ENCODE measurements at regions not wholly inside any gene's neighbourhood (a gene's known extent, or its start where the extent isn't known, plus 50 kb on each side); places are given as distances from the start of the nearest gene placed in this dataset.

DNA sequence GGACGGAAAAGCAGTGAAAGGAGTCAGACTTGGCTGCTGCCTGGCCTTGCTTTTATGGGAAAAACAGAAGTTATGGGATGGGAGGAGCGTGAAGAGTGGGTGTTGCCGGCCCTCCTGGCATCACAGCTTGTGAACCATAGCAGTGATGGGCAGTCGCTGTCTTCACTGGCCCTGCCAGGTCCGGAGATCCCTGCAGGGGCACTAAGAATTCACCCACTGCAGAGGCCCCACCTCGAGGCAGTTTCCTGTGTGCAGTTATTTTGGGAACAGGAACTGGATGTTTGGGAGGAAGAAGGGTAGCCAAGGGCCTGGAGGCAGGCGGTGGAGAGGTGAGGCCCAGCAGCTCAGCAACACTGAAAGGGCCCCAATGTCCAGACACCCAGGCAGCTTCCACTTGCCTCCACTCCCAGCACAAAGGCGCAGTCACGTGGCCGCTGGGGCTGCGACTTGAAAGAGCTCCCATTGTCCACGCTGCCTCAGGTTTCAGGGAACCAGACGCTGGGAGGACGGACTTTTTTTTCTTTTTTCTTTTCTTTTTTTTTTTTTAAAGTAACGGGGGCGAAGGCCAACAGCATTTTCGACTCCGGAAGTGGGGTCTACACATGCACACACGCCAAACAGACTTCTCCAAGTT lies 255.6 kb downstream of the ZNF621 start:
- H3K36me3 ChIP-seq: no peaks in the 10 kb centered on the region
- no peaks in the 10 kb centered on the region for H3K27me3 ChIP-seq
- peak overlapping the region; percentile 19 to 73 (median 49) for H3K27ac ChIP-seq
- H3K4me3 ChIP-seq: peak overlapping the region in 1 of 4 donors; percentile 5
- peak in 2 of 3 donors; percentile 29 to 59 for DNase-seq
- TF ChIP-seq, protein P1, sequence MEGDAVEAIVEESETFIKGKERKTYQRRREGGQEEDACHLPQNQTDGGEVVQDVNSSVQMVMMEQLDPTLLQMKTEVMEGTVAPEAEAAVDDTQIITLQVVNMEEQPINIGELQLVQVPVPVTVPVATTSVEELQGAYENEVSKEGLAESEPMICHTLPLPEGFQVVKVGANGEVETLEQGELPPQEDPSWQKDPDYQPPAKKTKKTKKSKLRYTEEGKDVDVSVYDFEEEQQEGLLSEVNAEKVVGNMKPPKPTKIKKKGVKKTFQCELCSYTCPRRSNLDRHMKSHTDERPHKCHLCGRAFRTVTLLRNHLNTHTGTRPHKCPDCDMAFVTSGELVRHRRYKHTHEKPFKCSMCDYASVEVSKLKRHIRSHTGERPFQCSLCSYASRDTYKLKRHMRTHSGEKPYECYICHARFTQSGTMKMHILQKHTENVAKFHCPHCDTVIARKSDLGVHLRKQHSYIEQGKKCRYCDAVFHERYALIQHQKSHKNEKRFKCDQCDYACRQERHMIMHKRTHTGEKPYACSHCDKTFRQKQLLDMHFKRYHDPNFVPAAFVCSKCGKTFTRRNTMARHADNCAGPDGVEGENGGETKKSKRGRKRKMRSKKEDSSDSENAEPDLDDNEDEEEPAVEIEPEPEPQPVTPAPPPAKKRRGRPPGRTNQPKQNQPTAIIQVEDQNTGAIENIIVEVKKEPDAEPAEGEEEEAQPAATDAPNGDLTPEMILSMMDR (IDR thresholded peaks at IDR 0.05): no peak
- no peak for TF ChIP-seq POLR2A (IDR thresholded peaks at IDR 0.05)
- peaks cover 0 to 8% (median 0%) of the 10 kb centered on the region in 4 donors for H3K4me1 ChIP-seq
- H3K9me3 ChIP-seq: no peaks in the 10 kb centered on the region

DNA sequence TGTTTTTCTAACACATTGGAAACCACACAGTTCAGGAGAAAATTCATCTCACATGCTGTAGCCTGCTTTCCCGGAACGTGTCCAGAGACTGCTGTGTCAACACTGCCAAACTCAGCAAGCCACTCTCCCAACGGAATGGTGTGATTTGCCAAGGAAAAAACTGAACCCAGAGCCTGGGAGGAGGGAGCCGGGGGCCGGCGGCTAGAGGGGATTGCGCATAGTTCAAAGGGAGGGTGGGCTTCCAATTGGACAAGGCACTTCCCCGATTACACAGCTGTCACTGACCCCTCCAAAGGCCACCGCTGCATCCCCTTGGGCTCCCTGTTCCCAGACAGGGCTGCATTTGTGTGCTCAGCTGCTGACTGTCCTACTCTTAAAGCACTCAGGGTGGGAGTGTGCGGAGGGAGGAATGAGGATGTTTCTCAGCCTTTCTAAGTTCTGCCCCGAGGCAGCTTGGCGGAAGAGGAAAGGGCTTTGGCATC lies 256.2 kb downstream of the ZNF621 start:
- no peak for DNase-seq

DNA sequence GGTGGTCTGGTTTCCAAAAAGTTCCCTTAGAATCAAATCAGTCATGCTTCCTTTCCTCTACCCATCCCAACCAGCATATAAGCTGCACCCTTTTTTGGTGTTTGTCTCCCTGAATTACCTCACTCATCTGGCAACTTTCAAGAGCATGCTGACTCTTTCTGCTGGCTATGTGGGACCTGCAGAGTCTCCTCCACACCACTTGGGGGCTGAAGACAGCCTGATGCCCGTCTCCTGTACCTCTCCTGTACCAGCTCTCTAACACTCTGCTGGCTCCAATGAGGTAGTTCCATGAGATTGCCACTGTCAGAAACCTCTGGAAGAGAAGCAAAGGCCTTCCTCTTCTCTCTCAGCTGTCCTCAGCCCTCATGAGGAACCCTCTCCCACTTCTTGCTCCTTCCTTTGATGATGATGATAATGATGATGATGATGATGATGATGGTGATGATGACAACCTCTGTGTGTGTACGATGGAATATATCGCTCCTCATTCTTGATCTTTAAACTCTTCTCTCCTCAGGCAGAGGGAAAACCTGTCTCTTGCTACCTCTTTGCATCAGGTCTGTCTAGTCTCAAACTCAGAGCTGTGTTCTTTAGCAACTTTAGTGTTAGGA lies 257.5 kb downstream of the ZNF621 start:
- H3K9me3 ChIP-seq: no peaks in the 10 kb centered on the region
- no peak for TF ChIP-seq POLR2A (IDR thresholded peaks at IDR 0.05)
- TF ChIP-seq, protein P1 (IDR thresholded peaks at IDR 0.05): peak in 1 of 6 experiments; percentile 7
- no peak overlapping the region for H3K4me3 ChIP-seq
- no peaks in the 10 kb centered on the region for H3K36me3 ChIP-seq
- DNase-seq: no peak
- H3K27me3 ChIP-seq: no peaks in the 10 kb centered on the region
- no peak overlapping the region for H3K27ac ChIP-seq
- peaks cover 0 to 8% (median 0%) of the 10 kb centered on the region in 4 donors for H3K4me1 ChIP-seq

More for the DNA sequence above, 256.2 kb downstream of the ZNF621 start:
- Histone ChIP-seq H3K27ac (peak overlapping the region; percentile 19 to 74 (median 54)), H3K9me3 (no peaks in the 10 kb centered on the region), H3K27me3 (no peaks in the 10 kb centered on the region), H3K4me3 (peak overlapping the region in 1 of 4 donors; percentile 5), H3K36me3 (no peaks in the 10 kb centered on the region), H3K4me1 (peaks cover 0 to 8% (median 0%) of the 10 kb centered on the region in 4 donors)
- TF ChIP-seq POLR2A (IDR thresholded peaks at IDR 0.05): no peak
- TF ChIP-seq, protein P1 (IDR thresholded peaks at IDR 0.05): no peak

DNA sequence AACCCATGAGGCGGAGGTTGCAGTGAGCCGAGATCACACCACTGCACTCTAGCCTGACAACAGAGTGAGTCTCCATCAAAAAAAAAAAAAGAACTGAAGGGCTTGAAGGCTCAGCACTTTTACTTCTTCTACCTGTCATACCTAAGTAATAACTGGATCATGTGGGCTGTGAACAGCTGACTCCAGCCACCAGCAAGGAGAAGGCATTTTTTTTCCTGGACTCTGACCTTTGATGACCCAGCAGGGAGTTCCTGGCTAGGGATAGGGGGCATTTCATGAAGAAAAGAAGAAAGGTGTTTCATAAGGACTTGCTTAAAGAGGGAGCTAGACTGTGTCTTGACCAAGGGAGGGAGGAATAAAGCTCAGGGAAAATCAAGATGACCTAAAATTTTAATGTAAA lies 266.0 kb downstream of the ZNF621 start:
- no peak overlapping the region for H3K27ac ChIP-seq
- no peaks in the 10 kb centered on the region for H3K9me3 ChIP-seq
- H3K36me3 ChIP-seq: no peaks in the 10 kb centered on the region
- H3K27me3 ChIP-seq: no peaks in the 10 kb centered on the region
- DNase-seq: no peak
- TF ChIP-seq, protein P1 (IDR thresholded peaks at IDR 0.05): no peak
- no peak for TF ChIP-seq POLR2A (IDR thresholded peaks at IDR 0.05)
- H3K4me1 ChIP-seq: no peaks in the 10 kb centered on the region
- H3K4me3 ChIP-seq: no peak overlapping the region

DNA sequence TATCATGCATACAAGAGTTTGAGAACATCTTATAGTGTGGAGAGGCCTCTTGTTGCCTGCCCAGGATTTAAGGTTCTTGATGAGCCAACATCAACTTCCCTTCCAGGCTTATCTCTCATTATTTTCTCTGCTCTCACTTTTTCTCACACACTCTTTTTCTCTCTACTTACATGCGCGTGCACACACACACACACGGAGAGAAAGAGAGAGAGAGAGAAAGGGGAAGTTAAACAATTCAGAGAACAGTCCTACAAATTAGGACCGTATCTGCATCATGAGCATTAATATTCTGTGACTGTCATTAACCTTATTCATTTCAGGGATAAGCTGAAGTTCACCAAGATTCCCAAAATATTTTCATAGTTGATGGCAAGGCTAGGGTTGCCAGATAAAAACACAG lies 269.0 kb downstream of the ZNF621 start:
- no peaks in the 10 kb centered on the region for H3K27me3 ChIP-seq
- no peaks in the 10 kb centered on the region for H3K4me1 ChIP-seq
- DNase-seq: no peak
- H3K9me3 ChIP-seq: no peaks in the 10 kb centered on the region
- H3K4me3 ChIP-seq: no peak overlapping the region
- no peak overlapping the region for H3K27ac ChIP-seq
- no peaks in the 10 kb centered on the region for H3K36me3 ChIP-seq
- no peak for TF ChIP-seq POLR2A (IDR thresholded peaks at IDR 0.05)
- TF ChIP-seq, protein P1 (IDR thresholded peaks at IDR 0.05): no peak
